HCT116 (cell line): ENCODE measurements at regions not wholly inside any gene's neighbourhood (a gene's known extent, or its start where the extent isn't known, plus 50 kb on each side); places are given as distances from the start of the nearest gene placed in this dataset.
A peak's percentile ranks its signal among the peaks of the same experiment; 100 is the strongest.

Experiments used
- ATAC-seq: fragments of 200-7000 bp; cut with Tn5 transposase; 2 replicates; pipeline ENCODE4 v1.9.1; 2020; ENCODE audit warnings: mild to moderate bottlenecking, moderate library complexity
- BruUV-seq: library from RNA; stranded (reverse); fragments of 400-500 nt; replicated peaks from 2 replicates; lab custom pipeline; 2021; lab: Mats Ljungman, UMichigan
- CTCF ChIA-PET: fragments of 300-600 bp; sonication (Branson Sonifier 250); formaldehyde crosslinking; loops from one replicate; lab custom pipeline; 2021; ENCODE audit warnings: antibody characterized with exemption; lab: Charles Lee
- POLR2A ChIA-PET: fragments of 300-600, 350-600 bp; sonication (Branson Sonifier 250); formaldehyde crosslinking; loops from one replicate; lab custom pipeline; 2021; ENCODE audit warnings: antibody characterized with exemption; lab: Charles Lee
- RAD21 ChIA-PET, 2 experiments: fragments of 300-600 bp; sonication (Branson Sonifier 250); formaldehyde crosslinking; loops; one replicate each; lab custom pipeline; 2023; ENCODE audit warnings: low total read pairs in 2 of 2; ENCODE audit not compliant: uncharacterized antibody in 2 of 2, unreplicated experiment in 2 of 2, low non-redundant PET in 1 of 2; lab: Charles Lee
- DNase-seq: peaks from one replicate; pipeline ENCODE4 v3.0.0-alpha.2; 2010; ENCODE audit warnings: low read depth, low spot score
- H2AFZ ChIP-seq: fragments of 200-600 bp; shearing (Covaris generic), sonication (generic); 2 replicates; pipeline ENCODE4 v1.6.1; 2017; ENCODE audit warnings: low read depth, mixed run types, mixed read lengths, antibody characterized with exemption, low read length; ENCODE audit not compliant: poor library complexity, severe bottlenecking
- H3K27ac ChIP-seq: 2 replicates; pipeline ENCODE4 v1.5.1; 2012; ENCODE audit warnings: low read depth, low read length
- H3K27me3 ChIP-seq: fragments of 200-600 bp; sonication (generic); 2 replicates; pipeline ENCODE4 v1.6.1; 2016; ENCODE audit warnings: mixed run types, low read length, mixed read lengths; ENCODE audit not compliant: insufficient read depth
- H3K36me3 ChIP-seq, 2 experiments: fragments of 200-500 bp in 1 of 2; fragments of 200-600 bp in 1 of 2; sonication (Bioruptor generic) in 1 of 2; sonication (generic) in 1 of 2; 2 replicates each; pipeline versions ENCODE4 v1.5.1 to v1.6.1; 2014 to 2016; ENCODE audit warnings: low read length in 2 of 2, inconsistent platforms in 1 of 2, mixed read lengths in 1 of 2, mixed run types in 1 of 2; ENCODE audit not compliant: insufficient read depth in 2 of 2, control insufficient read depth in 1 of 2
- H3K4me1 ChIP-seq, 2 experiments: fragments of 200-600 bp in 1 of 2; sonication (generic) in 1 of 2; 2 replicates each; pipeline versions ENCODE4 v1.5.1 to v1.6.1; 2012 to 2017; ENCODE audit warnings: low read length in 2 of 2, inconsistent platforms in 1 of 2, mild to moderate bottlenecking in 1 of 2, mixed read lengths in 1 of 2, mixed run types in 1 of 2, moderate library complexity in 1 of 2; ENCODE audit not compliant: insufficient read depth in 2 of 2, control insufficient read depth in 1 of 2
- H3K4me2 ChIP-seq: fragments of 200-600 bp; sonication (generic); 2 replicates; pipeline ENCODE4 v1.6.1; 2017; ENCODE audit warnings: mixed run types, low read length, mixed read lengths
- H3K4me3 ChIP-seq, 2 experiments: fragments of 200-600 bp in 1 of 2; sonication (generic) in 1 of 2; replicated peaks in 1 of 2; 2 replicates each; pipeline ENCODE4 v1.5.1; 2011 to 2016; ENCODE audit warnings: low read length in 2 of 2, control low read depth in 1 of 2, low read depth in 1 of 2, mild to moderate bottlenecking in 1 of 2, mixed read lengths in 1 of 2, mixed run types in 1 of 2
- H3K79me2 ChIP-seq: fragments of 200-600 bp; sonication (generic); 2 replicates; pipeline ENCODE4 v1.6.1; 2017; ENCODE audit warnings: mild to moderate bottlenecking, mixed run types, low read length, moderate library complexity, mixed read lengths; ENCODE audit not compliant: insufficient read depth
- H3K9ac ChIP-seq: fragments of 200-600 bp; sonication (generic); 2 replicates; pipeline ENCODE4 v1.6.1; 2016; ENCODE audit warnings: low read length, mixed read lengths
- H3K9me2 ChIP-seq: fragments of 200-600 bp; sonication (generic), shearing (Covaris generic); 2 replicates; pipeline ENCODE4 v1.6.1; 2017; ENCODE audit warnings: mixed run types, mild to moderate bottlenecking, moderate library complexity; ENCODE audit not compliant: insufficient read depth
- H3K9me3 ChIP-seq, 2 experiments: fragments of 200-500 bp in 1 of 2; fragments of 200-600 bp in 1 of 2; sonication (Bioruptor generic) in 1 of 2; sonication (generic) in 1 of 2; 2 replicates each; pipeline ENCODE4 v1.6.1; 2014 to 2017; ENCODE audit warnings: low read length in 2 of 2, mixed read lengths in 2 of 2, inconsistent platforms in 1 of 2, low read depth in 1 of 2, mild to moderate bottlenecking in 1 of 2, mixed run types in 1 of 2, moderate library complexity in 1 of 2; ENCODE audit not compliant: control insufficient read depth in 1 of 2, insufficient read depth in 1 of 2
- H4K20me1 ChIP-seq: fragments of 200-600 bp; sonication (generic), shearing (Covaris generic); 2 replicates; pipeline ENCODE4 v1.6.1; 2017; ENCODE audit warnings: mixed run types, mild to moderate bottlenecking, moderate library complexity; ENCODE audit not compliant: insufficient read depth
- EGR1 ChIP-seq: IDR thresholded peaks from 2 replicates; pipeline ENCODE4 v1.6.1; 2012; ENCODE audit warnings: low read depth
- EZH2phosphoT487 ChIP-seq: fragments of 200-600 bp; IDR thresholded peaks from 2 replicates; pipeline ENCODE4 v1.6.1; 2018; ENCODE audit warnings: antibody characterized with exemption, borderline replicate concordance
- FOSL1 ChIP-seq: IDR thresholded peaks from 2 replicates; pipeline ENCODE4 v1.6.1; 2012; ENCODE audit warnings: low read depth
- intact Hi-C: fragments of 100-400 bp; cut with micrococcal nuclease; formaldehyde crosslinking; loops from 2 replicates; pipeline ENCODE4 v1.10.0; 2022
- TF ChIP-seq, protein P1 (sequence below), 3 experiments: fragments of 200-600 bp in 1 of 3; sonication (generic) in 1 of 3; IDR thresholded peaks in 2 of 3; conservative IDR thresholded peaks in 1 of 3; 2 replicates each; pipeline ENCODE4 v1.5.1; 2012 to 2017; ENCODE audit warnings: low read depth in 2 of 3, low read length in 2 of 3, antibody characterized with exemption in 1 of 3, borderline replicate concordance in 1 of 3, control low read depth in 1 of 3, mild to moderate bottlenecking in 1 of 3, mixed read lengths in 1 of 3, mixed run types in 1 of 3, moderate library complexity in 1 of 3; ENCODE audit not compliant: insufficient read depth in 1 of 3

DNA sequence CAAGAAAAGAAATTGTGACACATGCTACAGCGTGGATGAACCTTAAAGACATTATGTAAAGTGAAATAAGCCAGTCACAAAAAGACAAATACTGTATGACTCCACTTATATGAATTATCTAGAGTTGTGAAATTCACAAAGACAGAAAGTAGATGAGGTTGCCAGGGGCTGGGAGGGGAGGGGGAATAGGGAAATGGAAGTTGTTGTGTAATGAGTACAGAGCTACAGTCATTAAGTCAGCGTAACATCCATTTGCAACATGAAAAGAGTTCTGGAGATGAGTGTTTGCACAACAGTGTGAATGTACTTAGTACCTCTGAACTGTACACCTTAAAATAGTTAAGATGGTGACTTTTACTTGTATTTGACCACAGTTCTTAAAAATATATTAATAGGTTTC, 112.1 kb upstream of the CDK1 start:
- H3K4me1 ChIP-seq, result peaks cover 31 to 58% of the 10 kb centered on the region in 2 experiments
- RAD21 ChIA-PET, result no interaction called here
- no peaks in the 10 kb centered on the region for H3K79me2 ChIP-seq
- no peaks in the 10 kb centered on the region for H3K27me3 ChIP-seq
- intact Hi-C loops, result loop anchor here (10.0 kb wide), 1 partner anchor 99 kb away; no protein-coding TSS in a partner anchor
- POLR2A ChIA-PET, result no interaction called here
- no peak for DNase-seq
- H3K9me2 ChIP-seq, result no peaks in the 10 kb centered on the region
- CTCF ChIA-PET, result no interaction called here
- no peaks in the 10 kb centered on the region for H3K36me3 ChIP-seq
- H2AFZ ChIP-seq, result no peak overlapping the region
- no peak overlapping the region for H3K4me2 ChIP-seq
- TF ChIP-seq, protein P1, sequence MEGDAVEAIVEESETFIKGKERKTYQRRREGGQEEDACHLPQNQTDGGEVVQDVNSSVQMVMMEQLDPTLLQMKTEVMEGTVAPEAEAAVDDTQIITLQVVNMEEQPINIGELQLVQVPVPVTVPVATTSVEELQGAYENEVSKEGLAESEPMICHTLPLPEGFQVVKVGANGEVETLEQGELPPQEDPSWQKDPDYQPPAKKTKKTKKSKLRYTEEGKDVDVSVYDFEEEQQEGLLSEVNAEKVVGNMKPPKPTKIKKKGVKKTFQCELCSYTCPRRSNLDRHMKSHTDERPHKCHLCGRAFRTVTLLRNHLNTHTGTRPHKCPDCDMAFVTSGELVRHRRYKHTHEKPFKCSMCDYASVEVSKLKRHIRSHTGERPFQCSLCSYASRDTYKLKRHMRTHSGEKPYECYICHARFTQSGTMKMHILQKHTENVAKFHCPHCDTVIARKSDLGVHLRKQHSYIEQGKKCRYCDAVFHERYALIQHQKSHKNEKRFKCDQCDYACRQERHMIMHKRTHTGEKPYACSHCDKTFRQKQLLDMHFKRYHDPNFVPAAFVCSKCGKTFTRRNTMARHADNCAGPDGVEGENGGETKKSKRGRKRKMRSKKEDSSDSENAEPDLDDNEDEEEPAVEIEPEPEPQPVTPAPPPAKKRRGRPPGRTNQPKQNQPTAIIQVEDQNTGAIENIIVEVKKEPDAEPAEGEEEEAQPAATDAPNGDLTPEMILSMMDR (IDR thresholded peaks at IDR 0.05 in 2 of 3, conservative IDR thresholded peaks at IDR 0.05 in 1 of 3; ENCODE audit: borderline replicate concordance in 1 of 3, insufficient read depth in 1 of 3, low read depth in 2 of 3, low read length in 2 of 3), result no peak
- TF ChIP-seq EZH2phosphoT487, result no peak
- no peak overlapping the region for H3K9ac ChIP-seq
- ATAC-seq, result no peak
- H3K4me3 ChIP-seq, result no peak overlapping the region
- no TSS peak for BruUV-seq
- H3K9me3 ChIP-seq, result no peaks in the 10 kb centered on the region; a peak in 1 of 4 replicates
- H4K20me1 ChIP-seq, result no peaks in the 10 kb centered on the region
- no peak overlapping the region for H3K27ac ChIP-seq

DNA sequence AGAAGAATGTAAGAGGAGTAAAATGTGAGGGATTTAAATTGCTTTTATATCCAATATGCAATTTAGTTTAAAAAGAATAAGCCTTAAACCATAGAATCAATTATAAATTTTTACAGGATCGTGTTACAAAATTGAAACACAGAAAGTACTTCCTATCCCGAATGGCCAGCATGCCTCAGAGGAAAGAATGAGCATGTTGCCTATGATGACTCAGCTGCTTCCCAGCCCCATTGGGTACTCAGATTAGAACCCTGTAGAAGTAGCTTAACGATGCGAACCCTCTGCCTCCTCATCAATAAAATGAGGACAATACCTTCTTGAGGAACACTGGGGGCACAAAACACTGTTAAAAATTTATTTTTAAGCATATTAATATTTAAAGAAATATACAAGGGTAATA, 113.4 kb upstream of the CDK1 start:
- H4K20me1 ChIP-seq, result no peaks in the 10 kb centered on the region
- H3K79me2 ChIP-seq, result no peaks in the 10 kb centered on the region
- H3K4me2 ChIP-seq, result no peak overlapping the region
- no TSS peak for BruUV-seq
- no peak for DNase-seq
- no peaks in the 10 kb centered on the region for H3K36me3 ChIP-seq
- peaks cover 36 to 64% of the 10 kb centered on the region in 2 experiments for H3K4me1 ChIP-seq
- no peaks in the 10 kb centered on the region for H3K9me3 ChIP-seq
- ChIA-PET POLR2A (no interaction called here), CTCF (interaction anchor here (0.9 kb wide), 1 partner anchor 18 kb away, joined by 3 read pairs; no protein-coding TSS in a partner anchor), RAD21 (no interaction called here)
- intact Hi-C loops, result loop anchor here (10.0 kb wide), 1 partner anchor 100 kb away; no protein-coding TSS in a partner anchor
- H3K27me3 ChIP-seq, result no peaks in the 10 kb centered on the region
- H3K27ac ChIP-seq, result no peak overlapping the region
- no peak overlapping the region for H3K9ac ChIP-seq
- no peak for ATAC-seq
- no peaks in the 10 kb centered on the region for H3K9me2 ChIP-seq
- TF ChIP-seq EGR1, result no peak
- peak; percentile 48 for TF ChIP-seq FOSL1
- no peak overlapping the region for H2AFZ ChIP-seq
- H3K4me3 ChIP-seq, result no peak overlapping the region
